HCT116 (cell line): ENCODE measurements at regions not wholly inside any gene's neighbourhood (a gene's known extent, or its start where the extent isn't known, plus 50 kb on each side); places are given as distances from the start of the nearest gene placed in this dataset.

ENCODE experiments used
- ATF3 ChIP-seq: IDR thresholded peaks from 2 replicates; pipeline ENCODE4 v1.6.1; 2012
- CTCF ChIP-seq, 3 experiments: fragments of 200-600 bp in 1 of 3; sonication (generic) in 1 of 3; IDR thresholded peaks in 2 of 3; conservative IDR thresholded peaks in 1 of 3; 2 replicates each; pipeline ENCODE4 v1.5.1; 2012 to 2017; ENCODE audit warnings: low read depth in 2 of 3, low read length in 2 of 3, antibody characterized with exemption in 1 of 3, borderline replicate concordance in 1 of 3, control low read depth in 1 of 3, mild to moderate bottlenecking in 1 of 3, mixed read lengths in 1 of 3, mixed run types in 1 of 3, moderate library complexity in 1 of 3; ENCODE audit not compliant: insufficient read depth in 1 of 3
- EZH2phosphoT487 ChIP-seq: fragments of 200-600 bp; IDR thresholded peaks from 2 replicates; pipeline ENCODE4 v1.6.1; 2018; ENCODE audit warnings: antibody characterized with exemption, borderline replicate concordance
- FOSL1 ChIP-seq: IDR thresholded peaks from 2 replicates; pipeline ENCODE4 v1.6.1; 2012; ENCODE audit warnings: low read depth
- POLR2AphosphoS5 ChIP-seq: IDR thresholded peaks from 2 replicates; pipeline ENCODE4 v1.6.1; 2011; ENCODE audit warnings: mild to moderate bottlenecking, low read depth, low read length, moderate library complexity
- YY1 ChIP-seq: IDR thresholded peaks from 2 replicates; pipeline ENCODE4 v1.6.1; 2011; ENCODE audit warnings: low read length, low read depth, moderate library complexity, mild to moderate bottlenecking; ENCODE audit not compliant: insufficient replicate concordance; ENCODE audit errors: extremely low read depth

- no peak for TF ChIP-seq CTCF (IDR thresholded peaks at IDR 0.05 in 2 of 3, conservative IDR thresholded peaks at IDR 0.05 in 1 of 3; ENCODE audit: borderline replicate concordance in 1 of 3, insufficient read depth in 1 of 3, low read depth in 2 of 3, low read length in 2 of 3)
- TF ChIP-seq YY1: no peak
- TF ChIP-seq EZH2phosphoT487: no peak
- no peak for TF ChIP-seq FOSL1
- no peak for TF ChIP-seq ATF3
- TF ChIP-seq POLR2AphosphoS5: no peak
Measured at GRCh38 chr22:22705328-22706100, 61.1 kb downstream of the GGTLC2 start.
